Neural progenitor cell (in vitro differentiated cells): ENCODE measurements at regions not wholly inside any gene's neighbourhood (a gene's known extent, or its start where the extent isn't known, plus 50 kb on each side); places are given as distances from the start of the nearest gene placed in this dataset.

Source experiments
- EZH2 ChIP-seq: fragments of 200-600 bp; sonication (generic); IDR thresholded peaks from 2 replicates; pipeline ENCODE4 v1.6.1; 2017; ENCODE audit warnings: antibody characterized with exemption, mild to moderate bottlenecking, moderate library complexity
- TF ChIP-seq, protein P1 (sequence below): fragments of 200-600 bp; sonication (generic); IDR thresholded peaks from 2 replicates; pipeline ENCODE4 v1.5.1; 2017; ENCODE audit warnings: antibody characterized with exemption, mild to moderate bottlenecking

- TF ChIP-seq, protein P1, sequence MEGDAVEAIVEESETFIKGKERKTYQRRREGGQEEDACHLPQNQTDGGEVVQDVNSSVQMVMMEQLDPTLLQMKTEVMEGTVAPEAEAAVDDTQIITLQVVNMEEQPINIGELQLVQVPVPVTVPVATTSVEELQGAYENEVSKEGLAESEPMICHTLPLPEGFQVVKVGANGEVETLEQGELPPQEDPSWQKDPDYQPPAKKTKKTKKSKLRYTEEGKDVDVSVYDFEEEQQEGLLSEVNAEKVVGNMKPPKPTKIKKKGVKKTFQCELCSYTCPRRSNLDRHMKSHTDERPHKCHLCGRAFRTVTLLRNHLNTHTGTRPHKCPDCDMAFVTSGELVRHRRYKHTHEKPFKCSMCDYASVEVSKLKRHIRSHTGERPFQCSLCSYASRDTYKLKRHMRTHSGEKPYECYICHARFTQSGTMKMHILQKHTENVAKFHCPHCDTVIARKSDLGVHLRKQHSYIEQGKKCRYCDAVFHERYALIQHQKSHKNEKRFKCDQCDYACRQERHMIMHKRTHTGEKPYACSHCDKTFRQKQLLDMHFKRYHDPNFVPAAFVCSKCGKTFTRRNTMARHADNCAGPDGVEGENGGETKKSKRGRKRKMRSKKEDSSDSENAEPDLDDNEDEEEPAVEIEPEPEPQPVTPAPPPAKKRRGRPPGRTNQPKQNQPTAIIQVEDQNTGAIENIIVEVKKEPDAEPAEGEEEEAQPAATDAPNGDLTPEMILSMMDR = no peak
- TF ChIP-seq EZH2 = no peak
Measured at GRCh38 chr13:74009100-74009668, 125.0 kb downstream of the KLF12 start.
